AG09319 (cell line): ENCODE measurements at regions not wholly inside any gene's neighbourhood (a gene's known extent, or its start where the extent isn't known, plus 50 kb on each side); places are given as distances from the start of the nearest gene placed in this dataset.

Experiments
- DNase-seq: peaks from one replicate; pipeline ENCODE4 v3.0.0-alpha.2; 2010; ENCODE audit warnings: low read depth; ENCODE audit errors: extremely low read depth
- CTCF ChIP-seq: IDR thresholded peaks from 2 replicates; pipeline ENCODE4 v1.5.1; 2011; ENCODE audit warnings: low read depth, mild to moderate bottlenecking, inconsistent platforms, low read length, moderate library complexity

GRCh38 chr5:14078716-14079115 lies 64.4 kb upstream of the TRIO start:
- TF ChIP-seq CTCF = no peak
- DNase-seq = no peak

GRCh38 chr5:14077501-14077900 lies 65.6 kb upstream of the TRIO start:
- no peak for TF ChIP-seq CTCF
- DNase-seq = no peak

- DNase-seq = no peak
- no peak for TF ChIP-seq CTCF
Measured at GRCh38 chr5:14076561-14076960, 66.6 kb upstream of the TRIO start.

- no peak for DNase-seq
- TF ChIP-seq CTCF = no peak
Measured at GRCh38 chr5:14075937-14076336, 67.2 kb upstream of the TRIO start.

GRCh38 chr5:14071433-14071832 lies 71.7 kb upstream of the TRIO start:
- DNase-seq = no peak
- no peak for TF ChIP-seq CTCF

- no peak for DNase-seq
- TF ChIP-seq CTCF = no peak
Measured at GRCh38 chr5:14069021-14069420, 74.1 kb upstream of the TRIO start.

- TF ChIP-seq CTCF = no peak; the same call in 1 of the 2 replicates
- DNase-seq = no peak
Measured at GRCh38 chr5:14068136-14068535, 75.0 kb upstream of the TRIO start.

GRCh38 chr5:14066326-14066725 lies 76.8 kb upstream of the TRIO start:
- no peak for DNase-seq
- no peak for TF ChIP-seq CTCF
